Stomach (tissue), 8 donors: ENCODE measurements at regions not wholly inside any gene's neighbourhood (a gene's known extent, or its start where the extent isn't known, plus 50 kb on each side); places are given as distances from the start of the nearest gene placed in this dataset.

Experiments used
- DNase-seq, 2 donors: peaks; one replicate each; pipeline versions ENCODE4 v3.0.0 to v3.0.0-alpha.2; 2013 to 2019
- H3K27ac ChIP-seq, 5 donors: fragments of 200-600 bp in 4 of 5; sonication (generic) in 4 of 5; one replicate each; pipeline ENCODE4 v1.5.1; 2013 to 2019; ENCODE audit warnings: mild to moderate bottlenecking in 1 of 5, moderate library complexity in 1 of 5
- H3K27me3 ChIP-seq, 3 donors: fragments of 200-600 bp; sonication (generic); one replicate each; pipeline ENCODE4 v1.5.1; 2017 to 2019; ENCODE audit warnings: mixed run types in 1 of 3
- H3K36me3 ChIP-seq, 4 donors: fragments of 200-600 bp; sonication (generic); 1 replicate in 3 of 4; 2 replicates in 1 of 4; pipeline ENCODE4 v1.5.1; 2016 to 2019
- H3K4me1 ChIP-seq, 4 donors: fragments of 200-600 bp; sonication (generic); one replicate each; pipeline ENCODE4 v1.5.1; 2016 to 2019
- H3K4me3 ChIP-seq, 4 donors: fragments of 200-600 bp; sonication (generic) in 3 of 4; one replicate each; pipeline ENCODE4 v1.5.1; 2016 to 2019; ENCODE audit warnings: mild to moderate bottlenecking in 1 of 4
- H3K9me3 ChIP-seq, 4 donors: fragments of 200-600 bp; sonication (generic); one replicate each; pipeline ENCODE4 v1.5.1; 2016 to 2019
- EP300 ChIP-seq: sonication (generic); formaldehyde crosslinking; IDR thresholded peaks from one replicate; pipeline ENCODE4 v1.6.1; 2017; ENCODE audit warnings: antibody characterized with exemption
- POLR2A ChIP-seq, 4 donors: fragments of 450-650 bp; IDR thresholded peaks; one replicate each; pipeline ENCODE4 v1.6.1; 2016; ENCODE audit warnings: antibody characterized with exemption in 4 of 4, control low read depth in 2 of 4, mild to moderate bottlenecking in 1 of 4, moderate library complexity in 1 of 4
- POLR2AphosphoS5 ChIP-seq, 3 donors: sonication (generic); formaldehyde crosslinking; IDR thresholded peaks; one replicate each; pipeline ENCODE4 v1.6.1; 2016; ENCODE audit warnings: antibody characterized with exemption in 3 of 3
- WGBS, 5 donors: extraction: QIAGEN DNeasy Blood & Tissue Kit in 3 of 5; methylation state at CpG; one replicate each; pipeline versions ENCODE4 v1.1.5 to v1.1.7; 2013 to 2018; 5-methylcytosine and 5-hydroxymethylcytosine counted together
- intact Hi-C: fragments of 100-400 bp; cut with DNase I; formaldehyde crosslinking; loops from one replicate; pipeline ENCODE4 v1.15.1; 2023; ENCODE audit warnings: low total_unique reads
- TF ChIP-seq, protein P1 (sequence below), 7 experiments: fragments of 450-650 bp in 4 of 7; fragments of 200-600 bp in 3 of 7; sonication (generic) in 3 of 7; IDR thresholded peaks; one replicate each; pipeline ENCODE4 v1.5.1; 2016 to 2019; ENCODE audit warnings: antibody characterized with exemption in 7 of 7, control low read depth in 2 of 7, mild to moderate bottlenecking in 1 of 7
- donor health status: healthy with polysubstance abuse.
- donor health status: Bipolar disorder and iron deficiency.
- donor health status: healthy.

GRCh38 chr12:124415064-124415463 is 120.2 kb downstream of the RFLNA start:
- intact Hi-C loops: no loop called here
- peaks cover 11 to 87% (median 76%) of the 10 kb centered on the region in 4 donors for H3K36me3 ChIP-seq
- peaks cover 24 to 43% (median 34%) of the 10 kb centered on the region in 4 donors for H3K4me1 ChIP-seq
- peak overlapping the region in 1 of 5 donors; percentile 76 for H3K27ac ChIP-seq
- H3K9me3 ChIP-seq: no peaks in the 10 kb centered on the region
- no peaks in the 10 kb centered on the region for H3K27me3 ChIP-seq
- no peak overlapping the region for H3K4me3 ChIP-seq
- TF ChIP-seq POLR2A (IDR thresholded peaks at IDR 0.05) (no peak), EP300 (no peak), POLR2AphosphoS5 (IDR thresholded peaks at IDR 0.05) (no peak)
- TF ChIP-seq, protein P1, sequence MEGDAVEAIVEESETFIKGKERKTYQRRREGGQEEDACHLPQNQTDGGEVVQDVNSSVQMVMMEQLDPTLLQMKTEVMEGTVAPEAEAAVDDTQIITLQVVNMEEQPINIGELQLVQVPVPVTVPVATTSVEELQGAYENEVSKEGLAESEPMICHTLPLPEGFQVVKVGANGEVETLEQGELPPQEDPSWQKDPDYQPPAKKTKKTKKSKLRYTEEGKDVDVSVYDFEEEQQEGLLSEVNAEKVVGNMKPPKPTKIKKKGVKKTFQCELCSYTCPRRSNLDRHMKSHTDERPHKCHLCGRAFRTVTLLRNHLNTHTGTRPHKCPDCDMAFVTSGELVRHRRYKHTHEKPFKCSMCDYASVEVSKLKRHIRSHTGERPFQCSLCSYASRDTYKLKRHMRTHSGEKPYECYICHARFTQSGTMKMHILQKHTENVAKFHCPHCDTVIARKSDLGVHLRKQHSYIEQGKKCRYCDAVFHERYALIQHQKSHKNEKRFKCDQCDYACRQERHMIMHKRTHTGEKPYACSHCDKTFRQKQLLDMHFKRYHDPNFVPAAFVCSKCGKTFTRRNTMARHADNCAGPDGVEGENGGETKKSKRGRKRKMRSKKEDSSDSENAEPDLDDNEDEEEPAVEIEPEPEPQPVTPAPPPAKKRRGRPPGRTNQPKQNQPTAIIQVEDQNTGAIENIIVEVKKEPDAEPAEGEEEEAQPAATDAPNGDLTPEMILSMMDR (IDR thresholded peaks at IDR 0.05): no peak
- 89 to 98% (median 95%) methylated on average over 9 of the region's 9 CpGs; no CpG with 5 or more reads in 1 of the 5 donors for whole genome bisulfite sequencing, 5 donors
- DNase-seq: no peak

GRCh38 chr12:124413915-124414314 is 119.0 kb downstream of the RFLNA start:
- no peak for DNase-seq
- intact Hi-C loops: no loop called here
- H3K27me3 ChIP-seq: no peaks in the 10 kb centered on the region
- TF ChIP-seq POLR2AphosphoS5 (IDR thresholded peaks at IDR 0.05) (no peak), POLR2A (IDR thresholded peaks at IDR 0.05) (no peak), EP300 (no peak)
- TF ChIP-seq, protein P1 (IDR thresholded peaks at IDR 0.05): no peak
- peaks cover 7 to 86% (median 76%) of the 10 kb centered on the region in 4 donors for H3K36me3 ChIP-seq
- no peak overlapping the region for H3K4me3 ChIP-seq
- H3K4me1 ChIP-seq: peaks cover 30 to 54% (median 42%) of the 10 kb centered on the region in 4 donors
- 66 to 85% (median 75%) methylated on average over 6 to 8 of the region's 8 CpGs for WGBS, 5 donors
- no peaks in the 10 kb centered on the region for H3K9me3 ChIP-seq
- H3K27ac ChIP-seq: peak overlapping the region in 2 of 5 donors; percentile 76 to 77

GRCh38 chr12:124413401-124413800 is 118.5 kb downstream of the RFLNA start:
- Histone ChIP-seq H3K9me3 (no peaks in the 10 kb centered on the region), H3K27me3 (no peaks in the 10 kb centered on the region), H3K4me1 (peaks cover 30 to 54% (median 42%) of the 10 kb centered on the region in 4 donors), H3K4me3 (no peak overlapping the region), H3K36me3 (peaks cover 7 to 86% (median 76%) of the 10 kb centered on the region in 4 donors), H3K27ac (peak overlapping the region in 4 of 5 donors; percentile 35 to 77 (median 70))
- intact Hi-C loops: no loop called here
- DNase-seq: no peak
- TF ChIP-seq EP300 (no peak), POLR2AphosphoS5 (IDR thresholded peaks at IDR 0.05) (no peak), POLR2A (IDR thresholded peaks at IDR 0.05) (no peak)
- TF ChIP-seq, protein P1 (IDR thresholded peaks at IDR 0.05): no peak
- 50 to 75% (median 62%) methylated on average over 14 to 15 of the region's 15 CpGs for WGBS, 5 donors

- intact Hi-C loops: no loop called here
- H3K27ac ChIP-seq: peak overlapping the region in 4 of 5 donors; percentile 35 to 77 (median 70)
- no peaks in the 10 kb centered on the region for H3K27me3 ChIP-seq
- no peaks in the 10 kb centered on the region for H3K9me3 ChIP-seq
- no peak overlapping the region for H3K4me3 ChIP-seq
- H3K4me1 ChIP-seq: peaks cover 30 to 54% (median 42%) of the 10 kb centered on the region in 4 donors
- WGBS, 5 donors: 69 to 90% (median 75%) methylated on average over 8 to 13 of the region's 13 CpGs
- DNase-seq: no peak
- TF ChIP-seq POLR2A (IDR thresholded peaks at IDR 0.05) (no peak), POLR2AphosphoS5 (IDR thresholded peaks at IDR 0.05) (no peak), EP300 (no peak)
- TF ChIP-seq, protein P1 (IDR thresholded peaks at IDR 0.05): no peak
- H3K36me3 ChIP-seq: peaks cover 7 to 85% (median 72%) of the 10 kb centered on the region in 4 donors
Observed at GRCh38 chr12:124412646-124413015, 117.7 kb downstream of the RFLNA start.
